Adipocyte (in vitro differentiated cells): ENCODE measurements at regions not wholly inside any gene's neighbourhood (a gene's known extent, or its start where the extent isn't known, plus 50 kb on each side); places are given as distances from the start of the nearest gene placed in this dataset.
"Not testable (repeated sequence)": the region's sequence is repeated elsewhere in the genome, so short reads cannot be mapped to it uniquely, and the experiment has no call there.

Source experiments
- DNase-seq: peaks from one replicate; pipeline ENCODE4 v3.0.0-alpha.2; 2015; ENCODE audit warnings: low read depth
- H3K27me3 ChIP-seq: replicated peaks from 2 replicates; pipeline ENCODE4 v1.7.0; 2013; ENCODE audit warnings: mild to moderate bottlenecking, low read length, moderate library complexity; ENCODE audit not compliant: control insufficient read depth, insufficient read depth
- H3K36me3 ChIP-seq: 2 replicates; pipeline ENCODE4 v1.7.0; 2013; ENCODE audit warnings: low read length, mild to moderate bottlenecking, moderate library complexity; ENCODE audit not compliant: control insufficient read depth, insufficient read depth, severe bottlenecking
- H3K4me1 ChIP-seq: 2 replicates; pipeline ENCODE4 v1.7.0; 2013; ENCODE audit warnings: mild to moderate bottlenecking, low read length, moderate library complexity; ENCODE audit not compliant: control insufficient read depth, insufficient read depth
- H3K4me3 ChIP-seq: 2 replicates; pipeline ENCODE4 v1.7.0; 2013; ENCODE audit warnings: mild to moderate bottlenecking, low read length, moderate library complexity
- H3K9ac ChIP-seq: 2 replicates; pipeline ENCODE4 v1.7.0; 2013; ENCODE audit warnings: mild to moderate bottlenecking, low read length, moderate library complexity
- H3K9me3 ChIP-seq: 2 replicates; pipeline ENCODE4 v1.7.0; 2013; ENCODE audit warnings: mild to moderate bottlenecking, low read length, moderate library complexity; ENCODE audit not compliant: control insufficient read depth

DNA sequence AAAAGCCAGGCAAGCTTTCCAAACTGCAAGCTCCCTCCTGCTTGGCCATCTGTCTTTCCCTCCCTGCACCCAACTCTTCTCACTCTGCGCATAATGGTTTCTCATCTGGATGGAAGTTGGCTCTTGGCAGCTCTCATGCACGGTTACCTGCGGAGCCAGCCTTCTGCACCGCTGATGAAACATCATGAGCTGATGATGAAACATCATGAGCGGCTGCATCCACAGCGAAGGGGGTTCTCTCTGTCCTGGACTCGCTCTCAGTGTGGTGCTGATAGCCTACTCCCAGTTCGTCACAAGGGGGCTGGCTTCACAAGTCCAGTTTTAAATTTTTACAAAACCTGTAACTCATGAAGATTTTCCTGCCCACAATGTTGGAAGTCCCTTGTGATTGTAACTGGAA, 457.5 kb downstream of the ACTR3B start:
- DNase-seq: no peak
- no peak overlapping the region for H3K9ac ChIP-seq
- no peaks in the 10 kb centered on the region for H3K27me3 ChIP-seq
- H3K36me3 ChIP-seq: no peaks in the 10 kb centered on the region
- H3K9me3 ChIP-seq: peaks cover 14% of the 10 kb centered on the region
- H3K4me1 ChIP-seq: no peaks in the 10 kb centered on the region
- no peak overlapping the region for H3K4me3 ChIP-seq

DNA sequence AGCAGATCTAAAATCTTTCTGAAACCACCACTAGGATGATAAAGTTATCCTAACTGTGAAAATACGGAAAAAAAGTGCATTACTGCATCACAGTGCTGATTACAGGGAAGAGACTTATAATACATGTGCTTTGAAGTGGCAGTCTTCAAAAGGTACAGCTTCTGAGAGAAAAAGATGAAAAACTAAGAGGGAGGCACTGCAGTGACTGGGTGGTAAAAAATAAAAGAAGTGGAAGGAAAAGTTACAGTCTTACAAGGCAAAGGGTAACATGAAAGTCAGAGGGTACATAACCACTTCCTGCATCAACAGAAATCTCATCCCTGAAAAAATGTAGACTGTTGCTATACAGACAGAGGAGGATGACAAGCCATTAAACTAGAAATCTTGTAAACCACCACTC, 465.3 kb downstream of the ACTR3B start:
- peaks cover 8% of the 10 kb centered on the region for H3K9me3 ChIP-seq
- no peaks in the 10 kb centered on the region for H3K4me1 ChIP-seq
- DNase-seq: no peak
- H3K27me3 ChIP-seq: no peaks in the 10 kb centered on the region
- no peak overlapping the region for H3K9ac ChIP-seq
- no peaks in the 10 kb centered on the region for H3K36me3 ChIP-seq
- no peak overlapping the region for H3K4me3 ChIP-seq

DNA sequence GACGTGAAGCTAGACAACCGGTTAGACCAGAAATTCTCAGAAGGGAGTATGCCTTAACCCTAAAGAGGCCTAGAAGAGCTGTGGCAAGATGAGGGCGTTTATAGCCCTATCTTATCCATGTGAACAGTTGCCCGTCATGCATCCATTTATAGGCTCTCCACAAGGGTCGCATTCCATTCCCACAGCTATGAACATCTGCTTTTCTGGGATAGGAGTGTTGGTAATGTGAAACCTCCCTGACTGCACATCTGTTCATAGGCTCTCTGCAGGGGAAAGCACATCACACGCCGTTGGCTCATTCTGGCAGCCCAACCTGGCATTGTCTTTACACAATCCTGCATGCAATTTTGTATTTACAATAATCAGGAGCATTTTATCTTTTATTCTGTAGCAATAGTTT, 485.6 kb downstream of the ACTR3B start:
- not testable (repeated sequence) for H3K4me3 ChIP-seq, H3K4me1 ChIP-seq, DNase-seq, H3K9me3 ChIP-seq, H3K9ac ChIP-seq, H3K27me3 ChIP-seq, H3K36me3 ChIP-seq

DNA sequence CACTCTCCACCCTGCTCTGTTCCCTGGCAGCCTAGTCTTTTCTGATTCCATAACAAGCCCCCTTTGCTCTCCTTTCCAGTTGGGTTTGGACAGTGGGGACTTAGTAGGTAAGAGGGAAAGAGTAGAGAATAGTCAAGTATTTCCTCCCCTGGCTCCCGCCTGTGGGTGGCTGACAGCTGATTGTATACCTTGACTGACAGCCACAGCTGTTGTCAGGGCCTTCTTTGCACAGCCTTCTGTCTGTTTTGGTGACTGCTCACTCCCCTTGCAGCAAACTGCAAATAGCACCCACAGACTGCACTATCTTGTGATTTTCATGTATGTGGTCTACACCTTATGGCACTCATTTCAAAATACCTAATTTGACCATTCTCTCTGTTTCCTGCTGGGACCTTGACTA, 486.3 kb downstream of the ACTR3B start:
- Histone ChIP-seq H3K9ac (no peak overlapping the region), H3K4me3 (no peak overlapping the region), H3K27me3 (no peaks in the 10 kb centered on the region), H3K36me3 (no peaks in the 10 kb centered on the region), H3K9me3 (no peaks in the 10 kb centered on the region), H3K4me1 (no peaks in the 10 kb centered on the region)
- DNase-seq: no peak

DNA sequence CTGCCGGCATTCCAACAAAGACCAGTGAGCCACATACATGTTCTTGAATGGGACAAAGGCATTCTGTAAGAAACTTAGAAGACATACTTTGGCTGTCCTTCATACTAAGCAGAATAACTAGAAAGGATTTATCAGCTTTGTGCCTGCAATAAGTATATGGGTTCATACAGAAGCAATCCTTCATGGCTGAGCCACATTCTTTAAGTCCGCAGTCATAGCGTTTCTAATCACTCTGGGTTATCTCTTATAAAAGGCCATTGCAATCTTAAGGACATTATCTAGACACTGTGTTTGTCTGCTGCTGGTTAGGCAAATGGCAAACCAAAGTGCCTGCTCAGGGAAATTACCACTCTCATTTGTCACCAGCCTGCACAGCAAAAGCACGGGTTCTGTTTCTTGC, 488.4 kb downstream of the ACTR3B start:
- no peaks in the 10 kb centered on the region for H3K27me3 ChIP-seq
- DNase-seq: no peak
- H3K9me3 ChIP-seq: no peaks in the 10 kb centered on the region
- H3K9ac ChIP-seq: no peak overlapping the region
- no peaks in the 10 kb centered on the region for H3K4me1 ChIP-seq
- no peaks in the 10 kb centered on the region for H3K36me3 ChIP-seq
- no peak overlapping the region for H3K4me3 ChIP-seq

DNA sequence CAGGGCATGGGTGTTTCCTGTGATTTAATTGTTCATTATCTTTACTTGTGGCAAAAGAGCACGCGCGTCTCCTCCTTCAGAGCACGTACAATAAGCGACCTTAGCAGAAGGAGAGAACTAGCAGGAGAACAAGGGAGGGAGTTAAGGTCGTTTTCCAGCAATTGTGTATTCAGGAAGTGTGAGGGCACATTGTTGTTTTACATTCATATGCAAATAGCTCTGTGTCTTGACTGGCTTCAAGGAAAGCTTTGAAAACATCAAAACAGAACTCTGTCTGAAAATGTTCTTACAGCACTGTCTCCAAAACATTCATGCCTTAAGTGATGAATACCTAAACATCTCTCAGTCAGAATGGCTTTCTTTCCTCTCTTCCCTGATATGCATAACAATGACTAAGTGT, 499.1 kb downstream of the ACTR3B start:
- H3K4me3 ChIP-seq: no peak overlapping the region
- no peaks in the 10 kb centered on the region for H3K36me3 ChIP-seq
- H3K9ac ChIP-seq: no peak overlapping the region
- DNase-seq: no peak
- H3K4me1 ChIP-seq: no peaks in the 10 kb centered on the region
- H3K9me3 ChIP-seq: no peaks in the 10 kb centered on the region
- H3K27me3 ChIP-seq: no peaks in the 10 kb centered on the region

DNA sequence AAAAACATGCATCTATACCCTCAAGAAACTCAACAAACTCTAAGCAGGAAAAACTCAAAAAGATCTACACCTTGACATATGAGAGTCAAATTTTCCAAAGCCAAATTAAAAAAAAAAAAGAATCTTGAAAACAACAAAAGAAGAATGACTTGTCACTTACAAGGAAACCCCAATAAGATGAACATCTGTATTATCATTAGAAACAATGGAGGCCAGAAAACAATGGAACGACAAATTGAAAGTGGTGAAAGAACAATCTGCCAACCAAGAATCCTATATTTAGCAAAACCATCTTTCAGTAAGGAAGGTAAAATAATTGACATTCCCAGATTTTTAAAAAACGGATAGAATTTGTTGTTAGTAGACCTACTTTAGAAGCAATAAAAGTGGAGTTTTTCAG, 516.8 kb downstream of the ACTR3B start:
- no peaks in the 10 kb centered on the region for H3K4me1 ChIP-seq
- no peak overlapping the region for H3K9ac ChIP-seq
- H3K36me3 ChIP-seq: no peaks in the 10 kb centered on the region
- DNase-seq: no peak
- no peaks in the 10 kb centered on the region for H3K27me3 ChIP-seq
- H3K4me3 ChIP-seq: no peak overlapping the region
- peaks cover 10% of the 10 kb centered on the region for H3K9me3 ChIP-seq

DNA sequence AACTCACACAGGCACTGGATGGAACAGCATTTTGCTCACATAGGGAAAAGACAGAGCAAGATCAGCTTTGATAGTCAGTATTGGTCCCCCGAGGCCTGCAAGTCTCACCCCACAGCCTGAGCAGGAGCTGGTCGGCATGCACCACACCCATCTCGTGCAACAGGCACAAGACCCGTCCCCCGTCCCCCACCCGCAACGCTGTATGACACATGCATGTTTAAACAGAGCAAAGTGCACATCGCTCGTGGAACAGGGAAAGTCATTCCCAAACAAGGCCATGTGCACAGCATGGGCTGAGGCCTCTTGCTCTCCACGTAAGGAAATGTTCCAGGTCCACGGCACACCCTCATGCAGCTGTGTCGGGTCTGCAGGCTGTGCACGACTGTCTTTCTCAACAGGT, 527.2 kb downstream of the ACTR3B start:
- no peaks in the 10 kb centered on the region for H3K36me3 ChIP-seq
- no peak overlapping the region for H3K4me3 ChIP-seq
- DNase-seq: no peak
- H3K9me3 ChIP-seq: no peaks in the 10 kb centered on the region
- no peaks in the 10 kb centered on the region for H3K27me3 ChIP-seq
- no peak overlapping the region for H3K9ac ChIP-seq
- no peaks in the 10 kb centered on the region for H3K4me1 ChIP-seq

DNA sequence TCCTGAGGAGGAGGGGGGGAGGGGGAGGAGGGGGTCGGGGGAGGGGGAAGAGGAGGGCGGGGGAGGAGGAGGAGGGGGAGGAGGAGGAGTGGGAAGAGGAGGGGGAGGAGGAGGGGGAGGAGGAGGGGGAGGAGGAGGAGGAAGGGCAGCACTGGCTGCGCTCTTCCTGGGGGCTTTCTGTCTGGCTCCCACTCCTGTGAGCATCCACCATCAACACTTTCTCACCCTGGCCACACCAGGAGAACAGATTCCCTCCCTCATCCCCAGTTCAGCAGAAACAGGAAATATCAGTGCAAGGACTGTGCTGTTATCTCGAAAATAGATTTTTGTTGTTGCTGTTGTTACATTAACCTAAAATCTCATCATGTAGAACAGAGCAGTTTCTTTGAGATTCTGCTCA, 530.5 kb downstream of the ACTR3B start:
- DNase-seq: no peak
- no peaks in the 10 kb centered on the region for H3K9me3 ChIP-seq

DNA sequence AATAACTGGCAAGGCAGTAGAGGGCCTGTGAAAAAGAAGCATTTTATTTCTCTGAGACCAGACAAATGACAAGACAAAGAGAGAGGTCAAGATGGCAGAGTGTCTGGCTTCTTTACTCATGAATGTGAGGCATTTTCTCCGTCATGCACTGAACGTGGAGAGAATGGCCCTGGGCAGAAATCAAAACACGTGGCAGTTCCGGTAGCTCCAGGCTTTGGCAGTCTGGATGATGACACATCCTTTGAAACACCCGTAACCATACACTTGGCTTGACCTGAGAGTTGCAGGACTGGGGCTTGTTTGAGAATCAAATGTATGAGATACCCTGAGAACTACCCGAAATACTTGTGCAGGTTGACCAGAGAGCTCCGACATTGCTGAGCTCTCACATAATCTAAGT, 537.6 kb downstream of the ACTR3B start:
- Histone ChIP-seq H3K9ac (no peak overlapping the region), H3K27me3 (no peaks in the 10 kb centered on the region), H3K4me3 (no peak overlapping the region), H3K4me1 (no peaks in the 10 kb centered on the region), H3K9me3 (no peaks in the 10 kb centered on the region), H3K36me3 (no peaks in the 10 kb centered on the region)
- DNase-seq: no peak

More for the DNA sequence above, 530.5 kb downstream of the ACTR3B start:
- no peak overlapping the region for H3K4me3 ChIP-seq
- H3K9ac ChIP-seq: no peak overlapping the region
- H3K27me3 ChIP-seq: no peaks in the 10 kb centered on the region
- no peaks in the 10 kb centered on the region for H3K4me1 ChIP-seq
- no peaks in the 10 kb centered on the region for H3K36me3 ChIP-seq

DNA sequence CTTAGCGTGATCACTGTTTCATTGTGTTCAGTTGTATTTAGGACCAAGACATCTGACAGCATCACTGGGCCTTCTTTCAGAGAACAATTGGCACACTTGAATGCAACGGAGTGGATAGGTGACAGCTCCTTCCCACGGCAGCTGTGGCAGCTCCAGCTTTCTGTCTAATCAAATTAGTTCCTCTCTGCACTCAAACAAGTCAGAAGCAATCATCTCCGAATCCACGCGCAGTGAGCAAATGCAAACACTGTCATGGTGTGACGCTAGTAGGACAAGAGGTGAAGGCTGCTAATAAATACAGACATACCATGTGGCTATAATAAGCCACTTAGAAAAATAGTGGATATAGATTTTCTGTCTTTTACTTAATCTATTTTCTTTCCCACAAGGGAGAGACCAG, 542.4 kb downstream of the ACTR3B start:
- no peaks in the 10 kb centered on the region for H3K27me3 ChIP-seq
- no peak for DNase-seq
- no peak overlapping the region for H3K4me3 ChIP-seq
- H3K9me3 ChIP-seq: peaks cover 4% of the 10 kb centered on the region
- no peak overlapping the region for H3K9ac ChIP-seq
- no peaks in the 10 kb centered on the region for H3K4me1 ChIP-seq
- H3K36me3 ChIP-seq: no peaks in the 10 kb centered on the region

DNA sequence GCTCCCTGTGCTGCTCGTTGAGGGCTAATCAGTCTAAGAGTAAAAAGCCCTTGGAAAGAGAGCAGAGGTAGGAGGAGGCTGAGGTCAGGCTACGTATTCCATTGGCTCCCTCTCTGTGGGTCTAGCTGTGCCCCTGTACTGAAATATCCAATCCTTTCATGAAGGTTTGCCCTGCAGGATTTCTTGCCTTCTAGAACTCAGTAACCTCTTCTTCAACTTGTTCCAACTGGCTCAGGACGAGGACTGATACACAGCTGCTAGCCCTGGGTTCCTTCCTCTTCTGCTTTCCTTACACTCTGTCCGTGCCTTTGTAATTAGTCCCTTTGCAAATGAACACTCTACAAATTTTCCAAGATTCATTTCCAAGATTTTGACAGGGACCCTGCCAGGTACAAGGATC, 560.5 kb downstream of the ACTR3B start:
- no peak overlapping the region for H3K4me3 ChIP-seq
- no peaks in the 10 kb centered on the region for H3K4me1 ChIP-seq
- H3K36me3 ChIP-seq: no peaks in the 10 kb centered on the region
- no peaks in the 10 kb centered on the region for H3K27me3 ChIP-seq
- no peak overlapping the region for H3K9ac ChIP-seq
- no peak for DNase-seq
- H3K9me3 ChIP-seq: no peaks in the 10 kb centered on the region
